ENCODE measurements at regions not wholly inside any gene's neighbourhood (a gene's known extent, or its start where the extent isn't known, plus 50 kb on each side); places are given as distances from the start of the nearest gene placed in this dataset.

DNA sequence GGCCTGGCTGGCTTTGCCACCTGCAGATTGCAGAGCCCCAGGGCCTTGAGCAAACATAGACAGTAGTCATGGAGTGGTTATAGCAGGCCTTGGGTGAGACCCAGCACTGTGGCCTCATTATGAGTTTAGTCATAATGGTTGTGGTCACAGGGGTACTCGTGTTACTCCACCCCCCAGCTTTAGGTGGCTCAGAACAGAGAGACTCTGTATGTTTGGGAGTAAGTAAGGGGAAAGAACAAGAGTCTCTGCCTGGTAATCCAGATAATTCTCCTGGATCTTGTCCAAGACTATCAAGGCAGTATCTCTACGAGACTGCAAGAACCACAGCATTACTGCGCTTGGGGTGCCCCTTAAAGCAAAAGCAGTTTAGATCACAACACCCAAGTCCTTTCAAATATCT is 62.3 kb upstream of the SCRG1 start:
- TF ChIP-seq, protein P1, sequence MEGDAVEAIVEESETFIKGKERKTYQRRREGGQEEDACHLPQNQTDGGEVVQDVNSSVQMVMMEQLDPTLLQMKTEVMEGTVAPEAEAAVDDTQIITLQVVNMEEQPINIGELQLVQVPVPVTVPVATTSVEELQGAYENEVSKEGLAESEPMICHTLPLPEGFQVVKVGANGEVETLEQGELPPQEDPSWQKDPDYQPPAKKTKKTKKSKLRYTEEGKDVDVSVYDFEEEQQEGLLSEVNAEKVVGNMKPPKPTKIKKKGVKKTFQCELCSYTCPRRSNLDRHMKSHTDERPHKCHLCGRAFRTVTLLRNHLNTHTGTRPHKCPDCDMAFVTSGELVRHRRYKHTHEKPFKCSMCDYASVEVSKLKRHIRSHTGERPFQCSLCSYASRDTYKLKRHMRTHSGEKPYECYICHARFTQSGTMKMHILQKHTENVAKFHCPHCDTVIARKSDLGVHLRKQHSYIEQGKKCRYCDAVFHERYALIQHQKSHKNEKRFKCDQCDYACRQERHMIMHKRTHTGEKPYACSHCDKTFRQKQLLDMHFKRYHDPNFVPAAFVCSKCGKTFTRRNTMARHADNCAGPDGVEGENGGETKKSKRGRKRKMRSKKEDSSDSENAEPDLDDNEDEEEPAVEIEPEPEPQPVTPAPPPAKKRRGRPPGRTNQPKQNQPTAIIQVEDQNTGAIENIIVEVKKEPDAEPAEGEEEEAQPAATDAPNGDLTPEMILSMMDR (IDR thresholded peaks at IDR 0.05), result no peak
- no peak for TF ChIP-seq POLR2A (IDR thresholded peaks at IDR 0.05)

Data from testis (tissue), 2 donors.